Right forelimb (tissue), 1 donor: ENCODE measurements at regions not wholly inside any gene's neighbourhood (a gene's known extent, or its start where the extent isn't known, plus 50 kb on each side); places are given as distances from the start of the nearest gene placed in this dataset.

Experiments used
- DNase-seq: peaks from one replicate; pipeline ENCODE4 v3.0.0-alpha.2; 2018

DNA sequence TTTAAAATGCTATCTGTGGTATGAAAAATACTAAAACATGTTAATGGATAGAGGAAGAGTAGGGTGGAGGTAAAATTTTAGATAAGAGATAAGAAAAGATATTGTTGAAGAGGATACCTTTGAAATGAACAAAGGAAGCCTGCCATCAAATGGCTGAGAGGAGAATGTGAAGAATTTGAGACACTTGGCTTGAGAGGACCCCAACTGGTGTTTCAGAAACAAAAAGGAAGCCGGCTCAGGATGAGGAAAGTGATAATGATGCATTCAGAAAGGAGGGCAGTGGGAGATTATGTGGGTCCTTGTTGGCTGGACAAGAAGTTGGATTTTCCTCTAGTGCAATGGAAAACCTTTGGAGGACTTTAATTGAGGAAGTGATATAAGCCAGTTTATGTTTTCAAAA lies 264.4 kb downstream of the DUSP6 start:
- DNase-seq: no peak

DNA sequence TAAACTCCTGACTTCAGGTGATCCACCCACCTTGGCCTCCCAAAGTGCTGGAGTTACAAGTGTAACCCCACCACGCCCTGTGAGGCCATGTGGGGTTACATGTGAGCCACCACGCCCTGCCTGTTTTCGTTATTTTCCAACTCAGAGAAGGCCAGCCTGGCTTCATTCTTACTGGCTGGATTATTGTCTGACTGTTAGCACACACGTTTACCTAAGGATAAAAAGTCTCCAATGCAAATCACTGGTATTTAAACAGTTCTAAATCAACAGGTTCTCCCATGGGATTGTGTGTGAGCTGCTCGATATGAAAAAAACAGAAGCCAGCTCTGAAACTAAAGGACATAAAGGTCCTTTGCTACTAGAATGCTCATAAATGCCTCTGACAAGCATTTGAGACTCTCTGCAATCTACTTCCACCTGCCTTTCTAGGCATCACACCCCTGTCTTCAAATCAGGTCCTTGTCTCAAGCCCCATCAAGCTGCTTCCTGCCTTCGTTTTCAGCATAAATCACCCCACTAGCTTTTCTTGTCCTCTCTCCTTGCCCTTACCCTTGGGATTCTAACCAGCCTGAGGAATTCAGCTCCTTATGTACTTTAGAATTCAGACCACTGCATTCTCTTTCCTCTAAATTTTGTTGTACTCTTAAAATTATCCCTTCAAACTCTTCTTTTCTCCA lies 265.0 kb downstream of the DUSP6 start:
- DNase-seq: no peak

- DNase-seq: no peak
These were observed 266.9 kb downstream of the DUSP6 start for GRCh38 chr12:89085421-89085820.

GRCh38 chr12:89084751-89085150 lies 267.6 kb downstream of the DUSP6 start:
- DNase-seq: no peak

- no peak for DNase-seq
These were observed 268.8 kb downstream of the DUSP6 start for GRCh38 chr12:89083491-89083890.

DNA sequence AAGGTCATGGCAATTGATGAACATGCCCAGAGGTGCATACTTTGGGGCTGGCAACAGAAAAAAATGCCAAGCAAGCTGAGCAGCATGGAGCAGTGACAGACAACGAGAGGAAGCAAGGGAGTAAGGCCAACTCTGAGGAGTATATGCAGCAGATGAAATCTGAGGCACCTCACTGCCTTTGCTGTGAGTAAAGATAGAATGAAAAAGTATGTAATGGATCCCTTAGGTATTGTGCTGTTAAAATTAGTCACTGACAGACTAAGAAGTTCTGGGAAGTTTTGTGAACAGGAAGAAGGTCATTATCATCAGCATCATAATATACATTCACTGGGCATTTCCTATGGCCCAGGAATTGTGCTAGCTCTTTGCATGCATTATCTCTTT lies 269.9 kb downstream of the DUSP6 start:
- DNase-seq: no peak

GRCh38 chr12:89081719-89082369 lies 270.5 kb downstream of the DUSP6 start:
- no peak for DNase-seq

- no peak for DNase-seq
These were observed 271.4 kb downstream of the DUSP6 start for GRCh38 chr12:89080793-89081465.

- no peak for DNase-seq
These were observed 276.3 kb downstream of the DUSP6 start for GRCh38 chr12:89075880-89076540.

GRCh38 chr12:89073659-89074058 lies 278.6 kb downstream of the DUSP6 start:
- no peak for DNase-seq

DNA sequence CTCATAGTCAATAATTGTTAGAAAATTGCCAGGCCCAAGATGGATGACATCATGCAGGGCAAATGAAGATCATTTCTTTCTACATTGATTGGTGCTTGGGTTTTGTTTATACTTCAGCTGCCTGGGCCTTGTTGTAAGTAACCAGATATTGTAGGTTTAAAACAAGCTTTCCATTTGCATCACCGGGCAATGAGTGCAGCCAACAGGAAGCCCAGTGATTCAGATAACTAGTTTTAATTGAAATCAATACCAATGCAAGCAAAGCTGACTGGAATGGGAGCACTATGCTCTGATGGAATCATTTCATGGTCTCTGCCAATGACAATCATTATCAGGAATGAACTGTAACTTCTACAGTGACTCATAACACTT lies 279.3 kb downstream of the DUSP6 start:
- no peak for DNase-seq

DNA sequence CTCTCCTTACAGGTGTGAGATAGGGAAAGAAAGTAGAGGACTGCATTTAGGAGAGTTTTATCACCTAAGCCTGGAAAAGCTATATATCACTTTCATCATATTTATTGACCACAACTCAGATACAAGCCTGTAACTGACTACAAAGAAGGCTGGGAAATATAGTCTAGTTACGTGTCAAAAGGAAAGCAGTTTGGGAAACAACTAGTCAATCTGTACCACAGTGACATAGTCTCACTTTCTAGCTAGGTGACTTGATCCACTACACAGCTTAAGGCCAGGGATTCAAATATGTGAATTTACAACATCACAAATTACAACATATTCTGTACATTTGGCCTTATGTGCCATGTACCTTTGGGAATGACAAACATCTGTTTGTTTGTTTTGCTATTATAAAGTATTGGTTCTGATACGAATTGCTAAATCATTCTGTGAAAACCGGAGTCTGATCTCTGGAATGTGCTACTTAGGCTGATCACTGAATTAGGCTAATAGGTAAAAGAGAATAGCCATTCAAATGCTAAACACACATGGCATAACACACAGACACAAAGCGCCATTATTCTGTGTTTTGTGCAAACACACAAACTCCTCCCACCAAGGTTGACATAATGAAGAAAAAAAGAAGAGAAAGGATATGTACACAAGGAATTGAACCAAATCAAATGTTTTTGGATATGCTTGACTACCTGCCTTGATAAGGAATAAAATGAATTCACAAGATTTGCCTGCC lies 279.8 kb downstream of the DUSP6 start:
- no peak for DNase-seq

DNA sequence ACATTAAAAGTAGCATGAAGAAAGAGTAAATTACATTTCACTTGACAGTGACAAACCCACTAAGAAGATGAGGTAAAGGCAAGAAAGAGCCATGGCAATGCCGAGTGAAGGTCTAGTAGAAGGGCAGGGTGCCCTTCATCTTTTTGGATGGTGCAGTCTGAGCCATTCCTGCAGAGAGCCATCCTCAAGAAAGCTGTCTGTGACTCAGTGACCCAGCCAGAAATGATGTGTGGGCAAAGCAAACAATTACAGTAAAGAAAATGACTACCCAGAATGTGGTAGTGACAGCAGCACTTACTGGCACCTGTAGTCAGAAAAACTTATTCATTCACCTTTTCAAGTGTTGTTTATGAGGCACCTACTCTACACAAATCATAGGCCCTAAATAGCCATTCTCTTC lies 281.7 kb downstream of the DUSP6 start:
- no peak for DNase-seq

DNA sequence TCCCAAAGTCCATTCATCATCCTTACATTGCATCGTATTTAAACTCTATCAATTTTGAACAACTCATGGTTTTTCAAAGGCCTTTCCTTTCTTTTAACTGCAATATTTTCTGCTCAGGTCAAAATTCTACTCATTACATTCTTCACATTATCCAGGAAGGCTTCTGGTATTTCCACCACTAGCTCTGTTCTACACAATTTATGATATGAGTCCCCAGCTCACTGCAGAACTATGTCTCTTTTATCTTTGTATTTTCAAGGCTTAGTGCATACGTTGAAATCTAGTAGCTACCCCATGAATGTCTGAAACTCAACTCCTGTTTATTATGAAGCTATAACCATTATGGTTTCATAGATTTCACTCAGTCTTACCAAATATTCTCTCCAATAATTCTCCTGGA lies 282.9 kb downstream of the DUSP6 start:
- no peak for DNase-seq

DNA sequence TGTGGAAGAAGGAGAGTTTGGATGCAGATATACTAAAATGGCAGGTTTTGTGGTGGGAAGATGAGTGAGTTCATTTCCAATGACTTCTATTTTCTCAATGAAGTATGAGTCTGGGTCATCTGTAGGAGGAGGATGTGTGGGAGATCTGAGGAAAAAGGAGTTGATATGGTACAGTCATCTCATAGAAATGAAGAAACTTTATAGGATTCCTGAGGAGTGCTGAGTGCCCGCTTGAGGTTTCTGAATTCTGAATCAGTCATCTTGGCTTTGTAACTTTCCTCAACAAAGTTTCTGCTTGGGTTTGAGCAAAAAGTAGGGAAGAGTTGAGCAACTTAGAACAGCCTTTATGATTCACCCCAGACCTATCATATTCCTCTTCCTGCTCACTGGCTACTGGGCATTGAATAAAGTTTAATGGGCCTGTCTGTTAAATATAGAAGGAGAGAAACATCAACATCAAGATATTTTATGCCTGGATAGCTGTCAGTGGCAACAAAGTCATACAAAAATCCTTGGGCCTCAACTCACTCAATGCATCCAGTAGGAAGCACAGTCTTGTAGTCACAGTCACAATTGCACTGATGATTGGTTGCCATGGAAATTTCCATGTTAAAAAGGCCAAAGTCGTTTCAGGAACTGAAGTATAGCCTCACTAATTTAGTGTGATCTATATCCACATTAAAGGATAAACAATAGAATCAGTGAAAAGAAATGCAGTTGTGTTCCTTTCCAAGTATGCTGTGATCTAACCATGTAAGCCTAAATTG lies 284.7 kb downstream of the DUSP6 start:
- no peak for DNase-seq

- DNase-seq: no peak
These were observed 287.5 kb downstream of the DUSP6 start for GRCh38 chr12:89064780-89065179.

DNA sequence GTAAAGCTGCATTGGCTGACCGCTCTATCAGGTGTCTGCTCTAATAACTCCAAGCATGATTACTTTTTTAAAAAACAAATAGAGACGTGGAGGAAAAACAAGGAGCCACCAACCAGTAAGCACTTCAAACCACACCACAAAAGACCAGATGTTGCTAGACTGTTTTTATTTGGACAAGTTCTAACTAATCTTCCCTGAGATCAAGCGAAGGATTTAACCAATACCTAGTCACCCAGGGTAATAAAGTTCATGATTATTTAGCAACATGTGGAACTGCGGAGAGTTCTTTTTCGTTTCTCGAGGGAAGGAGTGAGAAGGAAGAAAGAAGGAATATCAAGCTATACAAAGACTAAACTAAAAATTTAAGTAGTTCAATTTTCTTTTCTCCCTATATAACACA lies 288.1 kb downstream of the DUSP6 start:
- DNase-seq: no peak

GRCh38 chr12:89062996-89063395 lies 289.3 kb downstream of the DUSP6 start:
- no peak for DNase-seq

DNA sequence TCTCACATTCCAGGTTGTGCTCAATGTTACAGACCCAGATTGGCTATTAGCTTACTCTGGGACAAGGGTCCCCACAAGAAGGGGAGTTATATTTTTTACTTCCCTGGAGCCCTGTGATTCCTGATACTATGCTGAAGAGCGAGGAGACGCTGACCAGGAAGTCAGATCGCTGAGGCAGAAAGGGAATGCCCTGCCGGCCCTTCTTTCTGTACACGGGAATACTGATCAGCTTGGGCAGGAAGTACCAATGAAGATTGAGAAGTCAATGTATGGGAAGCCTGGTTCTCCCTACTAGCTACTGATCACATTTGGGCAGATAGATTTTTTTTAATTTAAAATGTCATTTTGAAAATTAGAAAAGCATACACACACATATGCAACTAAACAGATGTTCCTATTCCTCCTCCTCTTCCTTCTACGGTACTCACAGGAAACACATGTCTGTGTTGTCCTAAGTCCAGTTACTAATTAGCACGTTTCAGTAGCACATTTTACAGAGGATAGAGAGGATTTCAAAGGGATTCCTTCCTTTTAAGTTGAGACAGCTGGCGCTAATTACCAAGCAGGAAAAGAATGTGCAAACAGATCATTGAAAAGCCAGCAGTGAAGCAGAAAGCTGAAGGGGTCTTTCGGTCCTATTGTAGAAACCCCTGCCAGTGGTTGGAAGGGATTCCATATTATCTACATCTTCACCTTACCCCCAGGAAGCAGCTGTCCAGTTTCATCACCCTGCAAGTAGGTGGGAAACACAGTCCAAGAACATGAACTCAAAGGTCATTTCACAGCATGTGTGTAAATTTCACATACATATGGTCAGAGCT lies 292.4 kb downstream of the DUSP6 start:
- no peak for DNase-seq

- DNase-seq: no peak
These were observed 293.2 kb downstream of the DUSP6 start for GRCh38 chr12:89059056-89059455.

- no peak for DNase-seq
These were observed 293.9 kb downstream of the DUSP6 start for GRCh38 chr12:89058402-89058801.
